ENCODE measurements at regions not wholly inside any gene's neighbourhood (a gene's known extent, or its start where the extent isn't known, plus 50 kb on each side); places are given as distances from the start of the nearest gene placed in this dataset.

GRCh38 chr4:31793907-31794306 lies 1073.7 kb downstream of the PCDH7 start:
- no peak for TF ChIP-seq GATA3 (IDR thresholded peaks at IDR 0.05; ENCODE audit: low read depth, low read length)
- no peak for TF ChIP-seq GATA2 (IDR thresholded peaks at IDR 0.05; ENCODE audit: low read depth, low read length)

Data from SH-SY5Y (cell line).